ENCODE measurements at regions not wholly inside any gene's neighbourhood (a gene's known extent, or its start where the extent isn't known, plus 50 kb on each side); places are given as distances from the start of the nearest gene placed in this dataset.

- TF ChIP-seq ETS1 (IDR thresholded peaks at IDR 0.05) = no peak
- TF ChIP-seq CTCF (conservative IDR thresholded peaks at IDR 0.05; ENCODE audit: low read depth in 2 of 2) = no peak
- no peak for TF ChIP-seq POLR2AphosphoS5 (IDR thresholded peaks at IDR 0.05; ENCODE audit: low read depth)
- no peak for TF ChIP-seq EZH2 (IDR thresholded peaks at IDR 0.05; ENCODE audit: low read depth, unreplicated experiment)
- no peak for TF ChIP-seq EZH2phosphoT487 (IDR thresholded peaks at IDR 0.05; ENCODE audit: unreplicated experiment)
- TF ChIP-seq STAT1 (IDR thresholded peaks at IDR 0.05; ENCODE audit: unreplicated experiment) = no peak
- no peak for TF ChIP-seq REST (IDR thresholded peaks at IDR 0.05; ENCODE audit: unreplicated experiment)
- TF ChIP-seq ZNF462 (CRISPR knock-in tag; IDR thresholded peaks at IDR 0.05) = no peak
- no peak for TF ChIP-seq ZNF331 (CRISPR knock-in tag; IDR thresholded peaks at IDR 0.05; ENCODE audit: low read depth)
- TF ChIP-seq JUNB (IDR thresholded peaks at IDR 0.05; ENCODE audit: unreplicated experiment) = no peak
- no peak for TF ChIP-seq CREB1 (CRISPR knock-in tag; IDR thresholded peaks at IDR 0.05; ENCODE audit: low read depth)
- TF ChIP-seq ZNF114 (CRISPR knock-in tag; IDR thresholded peaks at IDR 0.05) = no peak
Measured at GRCh38 chr12:73384592-73384991, 1112.4 kb downstream of the TRHDE start.

Measured in GM23338 (cell line).